CD14-positive monocyte (primary cell): ENCODE measurements at regions not wholly inside any gene's neighbourhood (a gene's known extent, or its start where the extent isn't known, plus 50 kb on each side); places are given as distances from the start of the nearest gene placed in this dataset.

Experiments
- DNase-seq, 3 donors: peaks; one replicate each; pipeline ENCODE4 v3.0.0-alpha.2; 2011 to 2022
- H2AFZ ChIP-seq: 2 replicates; pipeline ENCODE4 v1.6.0; 2012; ENCODE audit warnings: mild to moderate bottlenecking, low read depth, low read length, inconsistent platforms; ENCODE audit not compliant: insufficient read depth, poor library complexity, severe bottlenecking
- H3K27ac ChIP-seq, 2 donors: 1 replicate in 1 of 2; 2 replicates in 1 of 2; pipeline ENCODE4 v1.5.1; 2012 to 2013; ENCODE audit warnings: low read length in 2 of 2, control low read depth in 1 of 2, inconsistent platforms in 1 of 2, low read depth in 1 of 2, mild to moderate bottlenecking in 1 of 2
- H3K27me3 ChIP-seq, 2 donors: one replicate each; pipeline versions ENCODE4 v1.6.0 to v1.6.1; 2011 to 2013; ENCODE audit warnings: low read length in 2 of 2; ENCODE audit not compliant: control insufficient read depth in 2 of 2, insufficient read depth in 2 of 2
- H3K36me3 ChIP-seq, 2 donors: replicated peaks in 1 of 2; 1 replicate in 1 of 2; 2 replicates in 1 of 2; pipeline versions ENCODE4 v1.5.1 to v1.6.1; 2012 to 2013; ENCODE audit warnings: low read length in 2 of 2, control low read depth in 1 of 2, inconsistent platforms in 1 of 2, mild to moderate bottlenecking in 1 of 2; ENCODE audit not compliant: insufficient read depth in 2 of 2, control insufficient read depth in 1 of 2
- H3K4me1 ChIP-seq, 2 donors: 1 replicate in 1 of 2; 2 replicates in 1 of 2; pipeline versions ENCODE4 v1.5.1 to v1.6.1; 2012 to 2013; ENCODE audit warnings: low read length in 2 of 2, control low read depth in 1 of 2, inconsistent platforms in 1 of 2, mild to moderate bottlenecking in 1 of 2, moderate library complexity in 1 of 2; ENCODE audit not compliant: insufficient read depth in 2 of 2, control insufficient read depth in 1 of 2
- H3K4me2 ChIP-seq: replicated peaks from 2 replicates; pipeline ENCODE3; 2012; ENCODE audit warnings: low read length, moderate library complexity, mild to moderate bottlenecking; ENCODE audit not compliant: poor library complexity, severe bottlenecking; ENCODE audit errors: extremely low read depth
- H3K4me3 ChIP-seq, 3 experiments: fragments of 200-600 bp in 1 of 3; sonication (generic) in 1 of 3; replicated peaks in 1 of 3; 1 replicate in 2 of 3; 2 replicates in 1 of 3; pipeline ENCODE4 v1.5.1; 2011 to 2013; ENCODE audit warnings: low read length in 3 of 3, mild to moderate bottlenecking in 3 of 3, control low read depth in 2 of 3, low read depth in 2 of 3, inconsistent platforms in 1 of 3, moderate library complexity in 1 of 3
- H3K79me2 ChIP-seq: 2 replicates; pipeline ENCODE4 v1.6.0; 2012; ENCODE audit warnings: mild to moderate bottlenecking, control low read depth, inconsistent platforms, low read length, moderate library complexity; ENCODE audit not compliant: insufficient read depth
- H3K9ac ChIP-seq: 2 replicates; pipeline ENCODE4 v1.6.0; 2017; ENCODE audit warnings: low read length, mild to moderate bottlenecking; ENCODE audit not compliant: insufficient read depth, poor library complexity, severe bottlenecking
- H3K9me3 ChIP-seq, 2 donors: replicated peaks in 1 of 2; 1 replicate in 1 of 2; 2 replicates in 1 of 2; pipeline versions ENCODE4 v1.5.1 to v1.6.1; 2012 to 2013; ENCODE audit warnings: low read length in 2 of 2, control low read depth in 1 of 2; ENCODE audit not compliant: control insufficient read depth in 1 of 2, insufficient read depth in 1 of 2
- H4K20me1 ChIP-seq: 2 replicates; pipeline ENCODE4 v1.6.0; 2012; ENCODE audit warnings: mild to moderate bottlenecking, low read length, control low read depth, moderate library complexity; ENCODE audit not compliant: insufficient read depth
- H3K27ac Mint-ChIP-seq, 7 donors: one replicate each; pipeline ENCODE4 v1.8.0; 2020; ENCODE audit warnings: mild to moderate bottlenecking in 7 of 7, mixed read lengths in 7 of 7, moderate library complexity in 6 of 7, inconsistent platforms in 2 of 7
- H3K27me3 Mint-ChIP-seq, 3 donors: one replicate each; pipeline ENCODE4 v1.8.0; 2021 to 2022; ENCODE audit warnings: low read depth in 3 of 3, mild to moderate bottlenecking in 3 of 3, mixed read lengths in 3 of 3, moderate library complexity in 3 of 3, inconsistent platforms in 1 of 3
- H3K36me3 Mint-ChIP-seq, 2 donors: one replicate each; pipeline ENCODE4 v1.8.0; 2020; ENCODE audit warnings: mixed read lengths in 2 of 2, inconsistent platforms in 1 of 2, mild to moderate bottlenecking in 1 of 2
- H3K4me1 Mint-ChIP-seq: one replicate; pipeline ENCODE4 v1.8.0; 2020; ENCODE audit warnings: mild to moderate bottlenecking, mixed read lengths
- H3K4me3 Mint-ChIP-seq, 2 donors: one replicate each; pipeline ENCODE4 v1.8.0; 2020; ENCODE audit warnings: mild to moderate bottlenecking in 2 of 2, mixed read lengths in 2 of 2, moderate library complexity in 1 of 2
- H3K9me3 Mint-ChIP-seq, 7 donors: one replicate each; pipeline ENCODE4 v1.8.0; 2020 to 2022; ENCODE audit warnings: mixed read lengths in 7 of 7, mild to moderate bottlenecking in 6 of 7, moderate library complexity in 6 of 7, inconsistent platforms in 2 of 7
- WGBS: methylation state at CpG from one replicate; pipeline ENCODE4 v1.1.5; 2013; ENCODE audit warnings: missing lambda C conversion rate; ENCODE audit not compliant: insufficient coverage; 5-methylcytosine and 5-hydroxymethylcytosine counted together
- intact Hi-C, 2 donors: fragments of 100-400 bp; cut with micrococcal nuclease; formaldehyde crosslinking; loops; one replicate each; pipeline versions ENCODE4 v1.15.0 to v1.15.1; 2023
- TF ChIP-seq, protein P1 (sequence below): fragments of 200-600 bp; IDR thresholded peaks from one replicate; pipeline ENCODE4 v1.8.0; 2022; ENCODE audit warnings: antibody characterized with exemption, mild to moderate bottlenecking

DNA sequence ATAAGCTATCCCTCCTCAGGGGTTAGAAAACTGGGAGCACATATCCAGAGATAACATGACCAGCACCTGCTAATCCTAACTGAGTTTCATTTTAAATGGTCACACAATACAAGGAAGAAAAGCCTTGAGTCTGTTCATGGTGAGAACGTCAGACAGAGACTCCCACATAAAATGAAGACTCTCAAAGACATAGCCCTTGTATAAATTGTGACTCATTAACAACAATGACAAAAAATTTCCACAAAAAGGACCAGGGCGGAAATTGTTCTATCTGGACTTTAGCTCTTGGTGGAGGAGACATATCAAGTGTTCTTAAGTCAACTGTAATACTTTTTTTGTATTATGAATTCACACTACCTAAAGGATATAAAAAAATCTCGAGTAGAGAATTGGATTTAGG lies 313.7 kb upstream of the DCN start:
- no CpG with 5 or more reads among the region's 3 CpGs for WGBS
- Histone ChIP-seq H3K4me1 (no peaks in the 10 kb centered on the region), H3K27me3 (no peaks in the 10 kb centered on the region), H3K4me2 (no peak overlapping the region), H3K27ac (no peak overlapping the region), H2AFZ (no peak overlapping the region), H3K79me2 (no peaks in the 10 kb centered on the region), H3K36me3 (no peaks in the 10 kb centered on the region), H3K4me3 (no peak overlapping the region), H3K9me3 (no peaks in the 10 kb centered on the region), H4K20me1 (no peaks in the 10 kb centered on the region), H3K9ac (no peak overlapping the region)
- H3K27me3 Mint-ChIP-seq = no peaks in the 10 kb centered on the region
- no peaks in the 10 kb centered on the region for H3K36me3 Mint-ChIP-seq
- intact Hi-C loops = no loop called here
- H3K27ac Mint-ChIP-seq = no peak overlapping the region
- TF ChIP-seq, protein P1, sequence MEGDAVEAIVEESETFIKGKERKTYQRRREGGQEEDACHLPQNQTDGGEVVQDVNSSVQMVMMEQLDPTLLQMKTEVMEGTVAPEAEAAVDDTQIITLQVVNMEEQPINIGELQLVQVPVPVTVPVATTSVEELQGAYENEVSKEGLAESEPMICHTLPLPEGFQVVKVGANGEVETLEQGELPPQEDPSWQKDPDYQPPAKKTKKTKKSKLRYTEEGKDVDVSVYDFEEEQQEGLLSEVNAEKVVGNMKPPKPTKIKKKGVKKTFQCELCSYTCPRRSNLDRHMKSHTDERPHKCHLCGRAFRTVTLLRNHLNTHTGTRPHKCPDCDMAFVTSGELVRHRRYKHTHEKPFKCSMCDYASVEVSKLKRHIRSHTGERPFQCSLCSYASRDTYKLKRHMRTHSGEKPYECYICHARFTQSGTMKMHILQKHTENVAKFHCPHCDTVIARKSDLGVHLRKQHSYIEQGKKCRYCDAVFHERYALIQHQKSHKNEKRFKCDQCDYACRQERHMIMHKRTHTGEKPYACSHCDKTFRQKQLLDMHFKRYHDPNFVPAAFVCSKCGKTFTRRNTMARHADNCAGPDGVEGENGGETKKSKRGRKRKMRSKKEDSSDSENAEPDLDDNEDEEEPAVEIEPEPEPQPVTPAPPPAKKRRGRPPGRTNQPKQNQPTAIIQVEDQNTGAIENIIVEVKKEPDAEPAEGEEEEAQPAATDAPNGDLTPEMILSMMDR = no peak
- no peak for DNase-seq
- H3K4me3 Mint-ChIP-seq = no peak overlapping the region
- peaks cover 0 to 6% (median 0%) of the 10 kb centered on the region in 7 donors for H3K9me3 Mint-ChIP-seq
- H3K4me1 Mint-ChIP-seq = no peaks in the 10 kb centered on the region

DNA sequence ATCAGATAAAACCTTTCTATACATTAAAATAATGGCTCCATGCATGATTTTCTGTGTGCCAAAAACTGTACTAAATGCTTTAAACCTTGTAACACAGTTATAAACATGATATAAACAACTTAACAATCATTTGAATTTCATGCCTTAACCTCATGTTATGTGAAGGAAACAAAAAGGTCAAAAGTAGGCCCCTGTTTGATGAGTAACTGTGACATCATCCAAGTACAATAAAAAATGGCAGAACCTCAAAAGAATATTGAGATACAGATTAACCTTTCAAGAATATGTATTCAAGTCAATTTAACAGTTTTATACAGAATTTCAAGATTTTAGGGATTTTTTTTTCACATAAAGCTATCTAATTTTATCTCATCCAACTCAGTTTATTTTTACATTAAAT lies 310.7 kb upstream of the DCN start:
- H3K27ac Mint-ChIP-seq = no peak overlapping the region
- no peaks in the 10 kb centered on the region for H3K27me3 Mint-ChIP-seq
- H3K4me3 Mint-ChIP-seq = no peak overlapping the region
- no peaks in the 10 kb centered on the region for H4K20me1 ChIP-seq
- no peaks in the 10 kb centered on the region for H3K79me2 ChIP-seq
- H3K9me3 ChIP-seq = no peaks in the 10 kb centered on the region
- TF ChIP-seq, protein P1 = no peak
- no peak overlapping the region for H3K4me3 ChIP-seq
- no peak overlapping the region for H3K27ac ChIP-seq
- no peak overlapping the region for H3K4me2 ChIP-seq
- no peaks in the 10 kb centered on the region for H3K36me3 Mint-ChIP-seq
- no peak overlapping the region for H2AFZ ChIP-seq
- DNase-seq = no peak
- no peak overlapping the region for H3K9ac ChIP-seq
- no peaks in the 10 kb centered on the region for H3K4me1 Mint-ChIP-seq
- peaks cover 0 to 6% (median 3%) of the 10 kb centered on the region in 7 donors for H3K9me3 Mint-ChIP-seq
- intact Hi-C loops = no loop called here
- H3K4me1 ChIP-seq = no peaks in the 10 kb centered on the region
- no peaks in the 10 kb centered on the region for H3K27me3 ChIP-seq
- H3K36me3 ChIP-seq = no peaks in the 10 kb centered on the region
